ENCODE measurements at regions not wholly inside any gene's neighbourhood (a gene's known extent, or its start where the extent isn't known, plus 50 kb on each side); places are given as distances from the start of the nearest gene placed in this dataset.

GRCh38 chr3:151562891-151563290 lies 102.0 kb upstream of the IGSF10 start:
- no peak for TF ChIP-seq CTCF (IDR thresholded peaks at IDR 0.05)
- no peak for TF ChIP-seq POLR2A (IDR thresholded peaks at IDR 0.05)

Data from prostate gland (tissue), 2 donors.